ENCODE measurements at regions not wholly inside any gene's neighbourhood (a gene's known extent, or its start where the extent isn't known, plus 50 kb on each side); places are given as distances from the start of the nearest gene placed in this dataset.
"Not testable (repeated sequence)": the region's sequence is repeated elsewhere in the genome, so short reads cannot be mapped to it uniquely, and the experiment has no call there.

DNA sequence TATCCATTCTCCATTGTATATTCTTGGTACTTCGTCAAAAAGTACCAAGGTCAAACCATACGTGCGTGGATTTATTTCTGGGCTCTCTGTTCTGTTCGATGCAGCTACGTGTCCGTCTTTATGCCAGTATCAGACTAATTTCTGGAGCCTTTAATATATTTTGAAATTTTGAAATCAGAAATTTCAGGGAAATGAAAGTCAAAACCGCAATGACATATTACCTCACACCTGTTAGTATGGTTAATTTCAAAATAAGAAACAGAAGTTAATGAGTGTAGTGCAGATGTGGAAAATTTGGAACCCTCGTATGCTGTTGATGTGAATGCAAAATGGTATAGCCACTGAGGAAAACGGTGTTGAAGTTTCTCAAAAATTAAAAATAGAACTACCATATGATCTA lies 156.1 kb upstream of the TRIB2 start:
- ChIA-PET CTCF (no interaction called here), POLR2A (no interaction called here)
- DNase-seq (ENCODE audit: low read depth, low spot score): no peak
- BruUV-seq (replicated peaks): no TSS peak
- in situ Hi-C loops (cut with HindIII; ENCODE audit: low pct_unique_long_range_greater_than_20kb, low sequenced_read_pairs) (no loop called here), intact Hi-C loops (cut with micrococcal nuclease; ENCODE audit: unreplicated experiment) (no loop called here)
- no peak for ATAC-seq
- Histone ChIP-seq H3K9me3 (ENCODE audit: control insufficient read depth, insufficient read depth, low read depth, low read length) (no peaks in the 10 kb centered on the region), H3K27ac (ENCODE audit: low read length) (no peak overlapping the region), H3K27me3 (ENCODE audit: control insufficient read depth, insufficient read depth, low read length) (no peaks in the 10 kb centered on the region), H3K4me1 (ENCODE audit: control insufficient read depth, insufficient read depth, low read length) (peaks cover 4% of the 10 kb centered on the region; the same call in 1 of the 2 replicates), H3K36me3 (ENCODE audit: control insufficient read depth, insufficient read depth, low read length) (no peaks in the 10 kb centered on the region), H3K4me3 (ENCODE audit: low read depth in 2 of 2, low read length in 2 of 2) (no peak overlapping the region)
- no peak for TF ChIP-seq POLR2AphosphoS5 (IDR thresholded peaks at IDR 0.05; ENCODE audit: low read depth, low read length)
- TF ChIP-seq, protein P1, sequence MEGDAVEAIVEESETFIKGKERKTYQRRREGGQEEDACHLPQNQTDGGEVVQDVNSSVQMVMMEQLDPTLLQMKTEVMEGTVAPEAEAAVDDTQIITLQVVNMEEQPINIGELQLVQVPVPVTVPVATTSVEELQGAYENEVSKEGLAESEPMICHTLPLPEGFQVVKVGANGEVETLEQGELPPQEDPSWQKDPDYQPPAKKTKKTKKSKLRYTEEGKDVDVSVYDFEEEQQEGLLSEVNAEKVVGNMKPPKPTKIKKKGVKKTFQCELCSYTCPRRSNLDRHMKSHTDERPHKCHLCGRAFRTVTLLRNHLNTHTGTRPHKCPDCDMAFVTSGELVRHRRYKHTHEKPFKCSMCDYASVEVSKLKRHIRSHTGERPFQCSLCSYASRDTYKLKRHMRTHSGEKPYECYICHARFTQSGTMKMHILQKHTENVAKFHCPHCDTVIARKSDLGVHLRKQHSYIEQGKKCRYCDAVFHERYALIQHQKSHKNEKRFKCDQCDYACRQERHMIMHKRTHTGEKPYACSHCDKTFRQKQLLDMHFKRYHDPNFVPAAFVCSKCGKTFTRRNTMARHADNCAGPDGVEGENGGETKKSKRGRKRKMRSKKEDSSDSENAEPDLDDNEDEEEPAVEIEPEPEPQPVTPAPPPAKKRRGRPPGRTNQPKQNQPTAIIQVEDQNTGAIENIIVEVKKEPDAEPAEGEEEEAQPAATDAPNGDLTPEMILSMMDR (IDR thresholded peaks at IDR 0.05): no peak
- TF ChIP-seq TCF7L2 (IDR thresholded peaks at IDR 0.05; ENCODE audit: low read depth, low read length): no peak
- TF ChIP-seq SIN3A (IDR thresholded peaks at IDR 0.05; ENCODE audit: borderline replicate concordance, insufficient read depth, low read depth, low read length): no peak
- TF ChIP-seq, protein P2, sequence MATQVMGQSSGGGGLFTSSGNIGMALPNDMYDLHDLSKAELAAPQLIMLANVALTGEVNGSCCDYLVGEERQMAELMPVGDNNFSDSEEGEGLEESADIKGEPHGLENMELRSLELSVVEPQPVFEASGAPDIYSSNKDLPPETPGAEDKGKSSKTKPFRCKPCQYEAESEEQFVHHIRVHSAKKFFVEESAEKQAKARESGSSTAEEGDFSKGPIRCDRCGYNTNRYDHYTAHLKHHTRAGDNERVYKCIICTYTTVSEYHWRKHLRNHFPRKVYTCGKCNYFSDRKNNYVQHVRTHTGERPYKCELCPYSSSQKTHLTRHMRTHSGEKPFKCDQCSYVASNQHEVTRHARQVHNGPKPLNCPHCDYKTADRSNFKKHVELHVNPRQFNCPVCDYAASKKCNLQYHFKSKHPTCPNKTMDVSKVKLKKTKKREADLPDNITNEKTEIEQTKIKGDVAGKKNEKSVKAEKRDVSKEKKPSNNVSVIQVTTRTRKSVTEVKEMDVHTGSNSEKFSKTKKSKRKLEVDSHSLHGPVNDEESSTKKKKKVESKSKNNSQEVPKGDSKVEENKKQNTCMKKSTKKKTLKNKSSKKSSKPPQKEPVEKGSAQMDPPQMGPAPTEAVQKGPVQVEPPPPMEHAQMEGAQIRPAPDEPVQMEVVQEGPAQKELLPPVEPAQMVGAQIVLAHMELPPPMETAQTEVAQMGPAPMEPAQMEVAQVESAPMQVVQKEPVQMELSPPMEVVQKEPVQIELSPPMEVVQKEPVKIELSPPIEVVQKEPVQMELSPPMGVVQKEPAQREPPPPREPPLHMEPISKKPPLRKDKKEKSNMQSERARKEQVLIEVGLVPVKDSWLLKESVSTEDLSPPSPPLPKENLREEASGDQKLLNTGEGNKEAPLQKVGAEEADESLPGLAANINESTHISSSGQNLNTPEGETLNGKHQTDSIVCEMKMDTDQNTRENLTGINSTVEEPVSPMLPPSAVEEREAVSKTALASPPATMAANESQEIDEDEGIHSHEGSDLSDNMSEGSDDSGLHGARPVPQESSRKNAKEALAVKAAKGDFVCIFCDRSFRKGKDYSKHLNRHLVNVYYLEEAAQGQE (IDR thresholded peaks at IDR 0.05; ENCODE audit: insufficient read depth in 1 of 2, low read depth in 2 of 2, low read length in 1 of 2): no peak

DNA sequence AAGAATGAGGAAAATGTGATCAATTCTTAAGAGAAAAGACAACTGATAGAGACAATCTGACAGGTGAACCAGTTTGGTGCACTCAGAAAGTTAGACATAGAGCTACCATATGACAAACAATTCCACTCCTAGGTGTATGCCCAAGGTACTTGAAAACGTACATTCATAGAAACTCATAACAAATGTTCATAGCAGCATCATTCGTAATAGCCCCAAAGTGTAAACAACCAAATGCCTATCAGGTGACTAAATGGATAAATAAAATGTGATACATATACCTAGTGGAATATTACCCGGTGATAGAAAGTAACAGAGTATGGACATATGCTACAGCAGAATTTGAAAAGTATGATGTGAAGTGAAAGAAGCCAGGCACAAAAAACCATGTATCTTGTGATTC lies 149.3 kb upstream of the TRIB2 start:
- H3K27me3 ChIP-seq (ENCODE audit: control insufficient read depth, insufficient read depth, low read length): no peaks in the 10 kb centered on the region
- DNase-seq (ENCODE audit: low read depth, low spot score) (no peak), ATAC-seq (peak; percentile 48; the same call in 1 of the 2 replicates)
- ChIA-PET CTCF (no interaction called here), POLR2A (no interaction called here)
- H3K4me1 ChIP-seq (ENCODE audit: control insufficient read depth, insufficient read depth, low read length): 0 out of 2 replicates have a peak, but pooled peaks cover 4% of the 10 kb centered on the region
- TF ChIP-seq TCF7L2 (IDR thresholded peaks at IDR 0.05; ENCODE audit: low read depth, low read length): no peak
- TF ChIP-seq SIN3A (IDR thresholded peaks at IDR 0.05; ENCODE audit: borderline replicate concordance, insufficient read depth, low read depth, low read length): no peak
- TF ChIP-seq POLR2AphosphoS5 (IDR thresholded peaks at IDR 0.05; ENCODE audit: low read depth, low read length): no peak
- TF ChIP-seq, protein P1 (IDR thresholded peaks at IDR 0.05): no peak
- TF ChIP-seq, protein P2 (IDR thresholded peaks at IDR 0.05; ENCODE audit: insufficient read depth in 1 of 2, low read depth in 2 of 2, low read length in 1 of 2): no peak
- no peaks in the 10 kb centered on the region for H3K36me3 ChIP-seq (ENCODE audit: control insufficient read depth, insufficient read depth, low read length)
- no TSS peak for BruUV-seq (replicated peaks)
- no peak overlapping the region for H3K4me3 ChIP-seq (ENCODE audit: low read depth in 2 of 2, low read length in 2 of 2)
- no peaks in the 10 kb centered on the region for H3K9me3 ChIP-seq (ENCODE audit: control insufficient read depth, insufficient read depth, low read depth, low read length)
- intact Hi-C loops (cut with micrococcal nuclease; ENCODE audit: unreplicated experiment): no loop called here
- in situ Hi-C loops (cut with HindIII; ENCODE audit: low pct_unique_long_range_greater_than_20kb, low sequenced_read_pairs): no loop called here
- no peak overlapping the region for H3K27ac ChIP-seq (ENCODE audit: low read length)

DNA sequence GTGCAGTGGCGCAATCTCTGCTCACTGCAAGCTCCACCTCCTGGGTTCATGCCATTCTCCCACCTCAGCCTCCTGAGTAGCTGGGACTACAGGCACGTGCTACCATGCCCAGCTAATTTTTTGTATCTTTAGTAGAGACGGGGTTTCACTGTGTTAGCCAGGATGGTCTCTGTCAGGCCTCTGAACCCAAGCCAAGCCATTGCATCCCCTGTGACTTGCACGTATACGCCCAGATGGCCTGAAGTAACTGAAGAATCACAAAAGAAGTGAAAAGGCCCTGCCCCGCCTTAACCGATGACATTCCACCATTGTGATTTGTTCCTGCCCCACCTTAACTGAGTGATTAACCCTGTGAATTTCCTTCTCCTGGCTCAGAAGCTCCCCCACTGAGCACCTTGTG lies 147.2 kb upstream of the TRIB2 start:
- H3K27me3 ChIP-seq (ENCODE audit: control insufficient read depth, insufficient read depth, low read length); H3K4me3 ChIP-seq (ENCODE audit: low read depth in 2 of 2, low read length in 2 of 2); ATAC-seq; in situ Hi-C loops (cut with HindIII; ENCODE audit: low pct_unique_long_range_greater_than_20kb, low sequenced_read_pairs); BruUV-seq (replicated peaks); intact Hi-C loops (cut with micrococcal nuclease; ENCODE audit: unreplicated experiment); H3K27ac ChIP-seq (ENCODE audit: low read length); H3K9me3 ChIP-seq (ENCODE audit: control insufficient read depth, insufficient read depth, low read depth, low read length); H3K36me3 ChIP-seq (ENCODE audit: control insufficient read depth, insufficient read depth, low read length); POLR2A ChIA-PET; DNase-seq (ENCODE audit: low read depth, low spot score); H3K4me1 ChIP-seq (ENCODE audit: control insufficient read depth, insufficient read depth, low read length): not testable (repeated sequence)
- CTCF ChIA-PET: interaction anchor here (0.7 kb wide), 1 partner anchor 17 kb away, joined by 4 read pairs; no protein-coding TSS in a partner anchor

DNA sequence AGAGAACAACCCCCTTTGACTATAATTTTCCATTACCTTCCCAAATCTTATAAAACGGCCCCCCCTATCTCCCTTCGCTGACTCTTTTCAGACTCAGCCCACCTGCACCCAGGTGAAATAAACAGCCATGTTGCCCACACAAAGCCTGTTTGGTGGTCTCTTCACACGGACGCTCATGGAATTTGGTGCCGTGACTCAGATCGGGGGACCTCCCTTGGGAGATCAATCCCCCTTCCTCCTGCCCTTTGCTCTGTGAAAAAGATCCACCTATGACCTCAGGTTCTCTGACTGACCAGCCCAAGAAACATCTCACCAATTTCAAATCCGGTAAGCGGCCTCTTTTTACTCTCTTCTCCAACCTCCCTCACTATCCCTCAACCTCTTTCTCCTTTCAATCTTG lies 146.8 kb upstream of the TRIB2 start:
- H3K27ac ChIP-seq (ENCODE audit: low read length); DNase-seq (ENCODE audit: low read depth, low spot score); intact Hi-C loops (cut with micrococcal nuclease; ENCODE audit: unreplicated experiment); H3K4me1 ChIP-seq (ENCODE audit: control insufficient read depth, insufficient read depth, low read length); H3K36me3 ChIP-seq (ENCODE audit: control insufficient read depth, insufficient read depth, low read length); BruUV-seq (replicated peaks); POLR2A ChIA-PET; CTCF ChIA-PET; H3K27me3 ChIP-seq (ENCODE audit: control insufficient read depth, insufficient read depth, low read length); H3K9me3 ChIP-seq (ENCODE audit: control insufficient read depth, insufficient read depth, low read depth, low read length); H3K4me3 ChIP-seq (ENCODE audit: low read depth in 2 of 2, low read length in 2 of 2); in situ Hi-C loops (cut with HindIII; ENCODE audit: low pct_unique_long_range_greater_than_20kb, low sequenced_read_pairs); ATAC-seq: not testable (repeated sequence)

All from Panc1 (cell line).